OCI-LY1 (cell line): ENCODE measurements at regions not wholly inside any gene's neighbourhood (a gene's known extent, or its start where the extent isn't known, plus 50 kb on each side); places are given as distances from the start of the nearest gene placed in this dataset.

ENCODE experiments used
- H2AFZ ChIP-seq: fragments of 200-600 bp; sonication (generic), shearing (Covaris generic); 2 replicates; pipeline ENCODE4 v1.6.0; 2014; ENCODE audit warnings: antibody characterized with exemption, mild to moderate bottlenecking, low read length
- H3F3A ChIP-seq: fragments of 200-600 bp; sonication (generic), shearing (Covaris generic); 2 replicates; pipeline ENCODE4 v1.6.0; 2014; ENCODE audit warnings: mild to moderate bottlenecking, antibody characterized with exemption, low read length, moderate library complexity; ENCODE audit not compliant: insufficient read depth
- H3K27ac ChIP-seq: fragments of 200-600 bp; sonication (generic); 2 replicates; pipeline ENCODE4 v1.5.1; 2014; ENCODE audit warnings: low read length, mixed run types, mild to moderate bottlenecking, low read depth; ENCODE audit not compliant: poor library complexity, severe bottlenecking
- H3K27me3 ChIP-seq: fragments of 200-600 bp; sonication (generic); 2 replicates; pipeline ENCODE4 v1.6.0; 2014; ENCODE audit warnings: antibody characterized with exemption, mild to moderate bottlenecking, low read length, moderate library complexity; ENCODE audit not compliant: insufficient read depth
- H3K36me3 ChIP-seq: fragments of 200-600 bp; sonication (generic); 2 replicates; pipeline ENCODE4 v1.6.1; 2014; ENCODE audit warnings: mild to moderate bottlenecking, antibody characterized with exemption, low read length, moderate library complexity, mixed read lengths; ENCODE audit not compliant: insufficient read depth
- H3K4me1 ChIP-seq: fragments of 200-600 bp; sonication (generic); 2 replicates; pipeline ENCODE4 v1.5.1; 2014; ENCODE audit warnings: mild to moderate bottlenecking, low read length, moderate library complexity; ENCODE audit not compliant: insufficient read depth, severe bottlenecking
- H3K4me2 ChIP-seq: fragments of 200-600 bp; sonication (generic), shearing (Covaris generic); 2 replicates; pipeline ENCODE4 v1.6.1; 2014; ENCODE audit warnings: low read length
- H3K4me3 ChIP-seq: fragments of 200-600 bp; sonication (generic); 2 replicates; pipeline ENCODE4 v1.5.1; 2014; ENCODE audit warnings: low read length, low read depth, mild to moderate bottlenecking, mixed read lengths; ENCODE audit not compliant: poor library complexity, severe bottlenecking
- H3K79me2 ChIP-seq: fragments of 200-600 bp; shearing (Covaris generic); 2 replicates; pipeline ENCODE4 v1.6.1; 2016; ENCODE audit warnings: mixed run types, low read length, mixed read lengths; ENCODE audit not compliant: insufficient read depth
- H3K9ac ChIP-seq: fragments of 200-600 bp; sonication (generic), shearing (Covaris generic); 2 replicates; pipeline ENCODE4 v1.6.1; 2014; ENCODE audit warnings: mild to moderate bottlenecking, low read length, mixed read lengths
- H3K9me2 ChIP-seq: fragments of 200-600 bp; sonication (generic), shearing (Covaris generic); 2 replicates; pipeline ENCODE4 v1.6.1; 2014; ENCODE audit warnings: low read depth, mild to moderate bottlenecking, low read length, mixed read lengths
- H3K9me3 ChIP-seq: fragments of 200-600 bp; shearing (Covaris generic); 2 replicates; pipeline ENCODE4 v1.6.1; 2014; ENCODE audit warnings: low read length, mixed read lengths
- H4K20me1 ChIP-seq: fragments of 200-600 bp; sonication (generic), shearing (Covaris generic); 2 replicates; pipeline ENCODE4 v1.6.0; 2016; ENCODE audit warnings: mild to moderate bottlenecking, low read length; ENCODE audit not compliant: insufficient read depth
- EZH2 ChIP-seq: fragments of 200-600 bp; sonication (generic), shearing (Covaris generic); IDR thresholded peaks from 2 replicates; pipeline ENCODE4 v1.8.0; 2017; ENCODE audit warnings: borderline replicate concordance, mixed run types, mild to moderate bottlenecking, antibody characterized with exemption, low read length, moderate library complexity, mixed read lengths
- TF ChIP-seq, protein P1 (sequence below): fragments of 200-600 bp; sonication (generic), shearing (Covaris generic); IDR thresholded peaks from 2 replicates; pipeline ENCODE4 v1.5.1; 2017; ENCODE audit warnings: mild to moderate bottlenecking, antibody characterized with exemption, low read length, moderate library complexity, mixed read lengths

DNA sequence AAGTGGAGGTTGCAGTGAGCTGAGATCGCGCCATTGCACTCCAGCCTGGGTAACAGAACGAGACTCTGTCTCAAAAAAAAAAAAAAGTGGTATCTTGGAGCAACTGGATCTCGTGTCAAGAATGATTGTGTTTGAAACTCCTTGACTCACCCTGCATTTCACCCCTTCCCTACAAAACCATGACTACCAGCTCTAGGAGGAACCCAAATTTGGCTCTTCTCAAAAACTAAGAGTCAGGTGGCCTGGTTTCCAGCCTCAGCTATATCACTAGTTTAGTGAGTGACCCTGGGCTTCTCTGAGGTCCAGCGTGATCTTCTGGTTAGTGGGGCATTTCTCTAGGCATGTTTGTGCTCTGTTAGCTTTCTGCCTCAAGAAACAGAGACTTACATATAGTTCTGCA, 222.1 kb downstream of the FAM43A start:
- Histone ChIP-seq H4K20me1 (no peaks in the 10 kb centered on the region), H3K4me3 (no peak overlapping the region), H3K27me3 (no peaks in the 10 kb centered on the region), H3F3A (no peaks in the 10 kb centered on the region), H3K9ac (no peak overlapping the region), H3K9me2 (no peaks in the 10 kb centered on the region), H2AFZ (no peak overlapping the region), H3K4me2 (no peak overlapping the region), H3K79me2 (no peaks in the 10 kb centered on the region), H3K9me3 (peaks cover 6% of the 10 kb centered on the region; the same call in 1 of the 2 replicates), H3K36me3 (no peaks in the 10 kb centered on the region), H3K4me1 (no peaks in the 10 kb centered on the region), H3K27ac (no peak overlapping the region)
- TF ChIP-seq, protein P1, sequence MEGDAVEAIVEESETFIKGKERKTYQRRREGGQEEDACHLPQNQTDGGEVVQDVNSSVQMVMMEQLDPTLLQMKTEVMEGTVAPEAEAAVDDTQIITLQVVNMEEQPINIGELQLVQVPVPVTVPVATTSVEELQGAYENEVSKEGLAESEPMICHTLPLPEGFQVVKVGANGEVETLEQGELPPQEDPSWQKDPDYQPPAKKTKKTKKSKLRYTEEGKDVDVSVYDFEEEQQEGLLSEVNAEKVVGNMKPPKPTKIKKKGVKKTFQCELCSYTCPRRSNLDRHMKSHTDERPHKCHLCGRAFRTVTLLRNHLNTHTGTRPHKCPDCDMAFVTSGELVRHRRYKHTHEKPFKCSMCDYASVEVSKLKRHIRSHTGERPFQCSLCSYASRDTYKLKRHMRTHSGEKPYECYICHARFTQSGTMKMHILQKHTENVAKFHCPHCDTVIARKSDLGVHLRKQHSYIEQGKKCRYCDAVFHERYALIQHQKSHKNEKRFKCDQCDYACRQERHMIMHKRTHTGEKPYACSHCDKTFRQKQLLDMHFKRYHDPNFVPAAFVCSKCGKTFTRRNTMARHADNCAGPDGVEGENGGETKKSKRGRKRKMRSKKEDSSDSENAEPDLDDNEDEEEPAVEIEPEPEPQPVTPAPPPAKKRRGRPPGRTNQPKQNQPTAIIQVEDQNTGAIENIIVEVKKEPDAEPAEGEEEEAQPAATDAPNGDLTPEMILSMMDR = no peak
- TF ChIP-seq EZH2 = no peak

DNA sequence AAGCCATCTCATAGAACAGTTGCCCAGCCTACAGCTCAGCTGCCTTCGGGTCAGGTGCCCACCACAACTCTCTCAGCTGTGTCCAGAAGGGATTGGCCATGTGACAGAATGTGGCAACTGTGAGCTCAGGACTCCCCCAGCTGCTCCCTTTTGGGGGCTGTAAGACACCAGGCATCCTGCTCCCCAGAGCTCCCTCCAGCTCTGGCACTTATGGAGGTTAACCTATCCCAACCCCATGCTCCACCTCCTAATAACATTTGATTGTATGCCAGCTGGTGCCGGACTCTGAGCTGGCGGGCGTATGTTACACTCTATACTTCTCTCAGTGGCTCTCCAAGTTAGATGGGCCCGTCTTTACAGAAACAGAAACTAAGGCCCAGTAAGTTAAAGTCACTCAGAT, 222.8 kb downstream of the FAM43A start:
- Histone ChIP-seq H3K4me2 (no peak overlapping the region), H3K36me3 (no peaks in the 10 kb centered on the region), H3K27me3 (no peaks in the 10 kb centered on the region; the same call in 1 of the 2 replicates), H4K20me1 (no peaks in the 10 kb centered on the region), H3K9me2 (no peaks in the 10 kb centered on the region), H3K27ac (no peak overlapping the region), H3K79me2 (no peaks in the 10 kb centered on the region), H3K4me1 (no peaks in the 10 kb centered on the region), H3K4me3 (no peak overlapping the region), H2AFZ (no peak overlapping the region), H3K9ac (no peak overlapping the region), H3K9me3 (peaks cover 6% of the 10 kb centered on the region; the same call in 1 of the 2 replicates), H3F3A (no peaks in the 10 kb centered on the region)
- TF ChIP-seq, protein P1 = no peak
- no peak for TF ChIP-seq EZH2

DNA sequence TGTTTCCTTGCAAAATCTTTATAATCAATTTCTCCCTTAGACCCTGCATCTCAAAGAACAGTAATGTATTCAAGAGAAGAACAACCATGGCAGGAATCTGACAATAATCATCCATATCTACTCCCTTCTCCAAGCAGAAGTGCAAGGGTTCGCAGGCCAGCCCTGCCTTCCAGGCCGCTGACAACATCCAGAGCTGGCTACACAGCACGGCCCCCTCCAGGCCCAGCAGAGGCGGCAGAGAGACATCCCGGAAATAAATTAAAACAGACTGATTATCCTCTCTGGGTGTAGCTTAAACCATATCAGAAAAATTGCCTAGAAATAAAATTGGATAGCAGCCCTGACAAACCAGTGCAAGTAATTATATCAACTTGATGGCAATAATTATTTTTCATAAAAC, 223.3 kb downstream of the FAM43A start:
- no peaks in the 10 kb centered on the region for H4K20me1 ChIP-seq
- H2AFZ ChIP-seq = no peak overlapping the region
- no peak overlapping the region for H3K27ac ChIP-seq
- TF ChIP-seq, protein P1 = no peak
- no peak for TF ChIP-seq EZH2
- H3F3A ChIP-seq = no peaks in the 10 kb centered on the region
- H3K9ac ChIP-seq = no peak overlapping the region
- no peaks in the 10 kb centered on the region for H3K36me3 ChIP-seq
- no peak overlapping the region for H3K4me2 ChIP-seq
- H3K4me3 ChIP-seq = no peak overlapping the region
- no peaks in the 10 kb centered on the region; the same call in 1 of the 2 replicates for H3K27me3 ChIP-seq
- H3K9me2 ChIP-seq = no peaks in the 10 kb centered on the region
- H3K9me3 ChIP-seq = peaks cover 1% of the 10 kb centered on the region; the same call in 1 of the 2 replicates
- H3K4me1 ChIP-seq = no peaks in the 10 kb centered on the region
- no peaks in the 10 kb centered on the region for H3K79me2 ChIP-seq
